Activated CD8-positive, alpha-beta memory T cell treated with anti-CD3 and anti-CD28 coated beads, Interleukin-2, amount 50 U/mL, for 4 hours (primary cell): ENCODE measurements at regions not wholly inside any gene's neighbourhood (a gene's known extent, or its start where the extent isn't known, plus 50 kb on each side); places are given as distances from the start of the nearest gene placed in this dataset.
"Not testable (repeated sequence)": the region's sequence is repeated elsewhere in the genome, so short reads cannot be mapped to it uniquely, and the experiment has no call there.

Experiments
- DNase-seq: peaks from one replicate; pipeline ENCODE4 v3.0.0-alpha.2; 2020

GRCh38 chr7:10644849-10645248, 328.8 kb upstream of the PHF14 start:
- DNase-seq = no peak

- no peak for DNase-seq
Measured at GRCh38 chr7:10646194-10646593, 327.5 kb upstream of the PHF14 start.

- DNase-seq = no peak
Measured at GRCh38 chr7:10648289-10648688, 325.4 kb upstream of the PHF14 start.

GRCh38 chr7:10649120-10649519, 324.6 kb upstream of the PHF14 start:
- not testable (repeated sequence) for DNase-seq

GRCh38 chr7:10655031-10655430, 318.6 kb upstream of the PHF14 start:
- no peak for DNase-seq

GRCh38 chr7:10657201-10657600, 316.5 kb upstream of the PHF14 start:
- no peak for DNase-seq

- no peak for DNase-seq
Measured at GRCh38 chr7:10657837-10658236, 315.8 kb upstream of the PHF14 start.

- no peak for DNase-seq
Measured at GRCh38 chr7:10662491-10662890, 311.2 kb upstream of the PHF14 start.

GRCh38 chr7:10662982-10663884, 310.4 kb upstream of the PHF14 start:
- DNase-seq = no peak

GRCh38 chr7:10672186-10672585, 301.5 kb upstream of the PHF14 start:
- no peak for DNase-seq

GRCh38 chr7:10677211-10677610, 296.5 kb upstream of the PHF14 start:
- no peak for DNase-seq

- no peak for DNase-seq
Measured at GRCh38 chr7:10677668-10678232, 295.9 kb upstream of the PHF14 start.

- DNase-seq = no peak
Measured at GRCh38 chr7:10684606-10685005, 289.1 kb upstream of the PHF14 start.

- DNase-seq = no peak
Measured at GRCh38 chr7:10685040-10685439, 288.6 kb upstream of the PHF14 start.

GRCh38 chr7:10688544-10688943, 285.1 kb upstream of the PHF14 start:
- DNase-seq = no peak

GRCh38 chr7:10696064-10696463, 277.6 kb upstream of the PHF14 start:
- no peak for DNase-seq

- DNase-seq = no peak
Measured at GRCh38 chr7:10703059-10703458, 270.6 kb upstream of the PHF14 start.

- no peak for DNase-seq
Measured at GRCh38 chr7:10703981-10704380, 269.7 kb upstream of the PHF14 start.

GRCh38 chr7:10704653-10705052, 269.0 kb upstream of the PHF14 start:
- DNase-seq = no peak

- DNase-seq = no peak
Measured at GRCh38 chr7:10706875-10707493, 266.7 kb upstream of the PHF14 start.

- DNase-seq = no peak
Measured at GRCh38 chr7:10707519-10707918, 266.2 kb upstream of the PHF14 start.

- no peak for DNase-seq
Measured at GRCh38 chr7:10708447-10708846, 265.2 kb upstream of the PHF14 start.

GRCh38 chr7:10718768-10719167, 254.9 kb upstream of the PHF14 start:
- no peak for DNase-seq

GRCh38 chr7:10720042-10720441, 253.6 kb upstream of the PHF14 start:
- DNase-seq = no peak
